Activated T-cell treated with anti-CD3 and anti-CD28 coated beads for 48 hours (primary cell): ENCODE measurements at regions not wholly inside any gene's neighbourhood (a gene's known extent, or its start where the extent isn't known, plus 50 kb on each side); places are given as distances from the start of the nearest gene placed in this dataset.
A peak's percentile ranks its signal among the peaks of the same experiment; 100 is the strongest.

ENCODE experiments used
- DNase-seq: peaks from one replicate; pipeline ENCODE4 v3.0.0-alpha.2; 2020; ENCODE audit warnings: low read depth

GRCh38 chr4:53688186-53688790 is 97.0 kb upstream of the LNX1 start:
- DNase-seq: peak; percentile 31

GRCh38 chr4:53686521-53686920 is 95.2 kb upstream of the LNX1 start:
- no peak for DNase-seq

- DNase-seq: no peak
These were observed 93.1 kb upstream of the LNX1 start for GRCh38 chr4:53684136-53685130.

- DNase-seq: no peak
These were observed 91.6 kb upstream of the LNX1 start for GRCh38 chr4:53682908-53683307.

- no peak for DNase-seq
These were observed 90.9 kb upstream of the LNX1 start for GRCh38 chr4:53682196-53682595.

GRCh38 chr4:53680598-53680997 is 89.3 kb upstream of the LNX1 start:
- no peak for DNase-seq

GRCh38 chr4:53680168-53680567 is 88.9 kb upstream of the LNX1 start:
- no peak for DNase-seq

- DNase-seq: no peak
These were observed 85.2 kb upstream of the LNX1 start for GRCh38 chr4:53676402-53676871.

GRCh38 chr4:53674903-53675302 is 83.6 kb upstream of the LNX1 start:
- DNase-seq: no peak

DNA sequence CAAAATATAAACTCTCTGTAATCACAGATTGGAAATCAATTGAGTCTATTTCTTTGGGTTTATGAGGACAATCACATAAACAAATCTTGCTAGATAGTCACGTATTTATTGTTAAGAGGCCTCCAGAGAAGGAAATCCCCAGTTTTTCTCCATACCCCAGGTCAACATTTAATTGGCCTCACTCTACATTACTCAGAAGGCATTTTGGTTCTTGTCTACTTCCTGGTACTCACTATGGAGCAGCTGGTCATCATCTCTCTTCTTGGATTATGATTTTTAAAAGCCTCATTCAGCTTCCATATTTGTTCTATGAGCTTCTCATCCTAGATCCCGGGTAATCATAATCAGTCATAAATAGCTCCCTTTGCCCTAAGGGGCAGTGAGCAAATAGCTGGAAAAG is 81.6 kb upstream of the LNX1 start:
- no peak for DNase-seq

DNA sequence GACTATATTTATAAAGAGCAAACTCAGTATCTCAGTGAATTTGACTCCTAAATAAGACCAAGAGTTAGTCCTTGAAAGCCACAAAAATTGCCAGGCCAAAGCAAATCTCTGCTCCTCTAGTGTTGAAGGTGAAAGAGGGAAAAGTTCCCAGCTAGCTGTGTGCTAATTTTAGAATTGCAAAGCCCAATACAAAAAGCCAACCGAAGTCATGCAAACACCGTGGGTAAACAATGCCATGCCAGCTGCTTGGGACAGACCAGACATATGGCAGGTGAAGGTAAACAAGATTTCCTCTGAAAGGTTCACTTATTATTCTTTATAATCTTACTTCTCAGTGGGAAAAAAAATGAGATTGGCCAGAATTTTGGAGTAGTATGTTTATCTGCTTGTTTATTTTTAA is 80.5 kb upstream of the LNX1 start:
- no peak for DNase-seq

- no peak for DNase-seq
These were observed 68.5 kb upstream of the LNX1 start for GRCh38 chr4:53659737-53660136.

DNA sequence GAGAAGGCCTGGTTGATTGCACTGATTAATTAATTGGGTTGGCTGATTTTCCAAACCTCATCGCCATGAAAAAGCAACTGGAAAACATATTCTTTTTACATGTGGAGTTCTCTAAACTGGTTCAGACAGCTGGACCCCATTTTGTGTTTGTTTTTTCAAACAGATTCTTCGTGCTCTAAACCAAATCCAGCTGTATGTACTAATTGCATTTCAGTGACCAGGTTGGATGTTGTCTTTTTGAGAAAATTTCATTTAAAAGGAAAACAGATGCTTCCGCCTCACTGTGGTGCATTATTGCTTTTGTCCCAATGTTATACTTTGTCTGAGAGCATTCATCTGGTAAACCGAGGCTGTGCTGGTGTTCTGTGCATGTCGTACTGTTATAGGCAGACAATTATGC is 67.8 kb upstream of the LNX1 start:
- no peak for DNase-seq

GRCh38 chr4:53658029-53658428 is 66.7 kb upstream of the LNX1 start:
- DNase-seq: no peak

DNA sequence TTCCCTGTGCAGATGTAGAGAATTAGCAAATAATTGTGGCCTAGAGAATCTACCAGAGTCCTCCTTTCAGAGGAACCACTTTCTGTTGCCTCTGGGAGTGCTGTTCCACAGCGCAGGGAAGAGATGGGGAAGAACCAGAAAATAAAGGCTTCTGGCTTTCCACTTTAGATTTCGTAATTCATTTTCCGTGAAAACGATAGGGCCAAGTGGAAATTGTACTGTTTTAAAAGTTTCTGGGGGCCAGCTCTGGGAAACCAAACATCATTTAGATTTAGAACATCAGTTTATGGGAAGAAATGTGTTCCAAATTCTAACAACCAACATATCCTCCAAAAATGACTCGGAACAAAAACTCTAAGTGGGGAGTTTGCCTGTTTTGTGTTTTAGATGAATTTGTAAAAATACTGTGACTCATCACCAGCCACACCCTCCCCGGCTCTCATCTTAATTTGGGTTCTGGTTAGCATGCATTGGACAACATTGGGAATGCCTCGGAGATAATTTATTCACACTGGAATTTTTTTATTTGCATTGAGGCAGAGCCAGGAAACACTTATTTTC is 65.2 kb upstream of the LNX1 start:
- no peak for DNase-seq

DNA sequence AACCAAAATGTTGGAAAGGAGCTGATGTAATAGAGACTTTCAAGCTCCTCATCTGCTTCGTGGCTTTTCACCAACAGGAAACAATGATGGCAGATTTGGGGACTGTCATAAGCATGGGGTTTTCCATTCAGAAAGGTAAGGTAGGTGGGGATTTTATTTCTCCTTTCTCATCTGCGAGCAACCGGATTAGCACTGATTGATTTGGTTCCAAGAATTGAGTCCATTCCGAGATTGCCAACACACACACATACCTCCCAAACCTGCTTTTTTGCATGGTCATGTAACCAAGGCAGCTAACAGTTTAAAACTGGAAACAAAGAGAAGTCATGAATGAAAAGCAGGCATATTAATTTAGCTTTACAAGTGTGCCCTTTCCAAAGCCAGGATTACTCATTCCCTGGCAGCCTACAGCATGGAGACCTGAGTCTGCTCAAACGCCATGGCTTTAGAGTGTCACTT is 63.0 kb upstream of the LNX1 start:
- no peak for DNase-seq

DNA sequence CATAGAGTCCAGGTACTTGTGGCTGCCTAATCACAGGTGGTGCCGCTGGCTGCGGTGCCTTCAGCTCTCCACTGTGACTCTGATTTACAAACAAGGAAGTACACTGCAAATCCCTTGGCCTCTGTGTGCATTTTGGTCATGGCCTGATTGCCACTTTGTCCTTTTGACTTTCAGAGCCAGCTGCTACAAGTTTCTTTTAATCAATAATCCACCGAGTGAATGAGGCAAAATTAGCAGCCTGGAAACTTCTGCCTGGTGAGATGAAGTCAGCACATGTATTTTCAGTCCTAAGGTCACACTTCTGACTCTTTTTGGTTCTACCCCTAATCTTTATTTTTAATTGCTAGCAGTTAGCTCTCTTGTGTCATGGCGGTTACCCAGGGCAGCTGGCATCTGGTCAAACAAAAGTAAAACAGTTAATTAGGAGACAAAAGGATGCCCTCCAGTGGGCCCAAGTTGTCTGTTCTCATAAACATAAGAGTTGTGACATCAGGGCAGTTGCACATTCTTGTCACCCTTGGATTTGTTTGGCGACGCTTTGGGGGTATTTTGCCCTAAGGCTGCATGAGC is 62.3 kb upstream of the LNX1 start:
- no peak for DNase-seq

DNA sequence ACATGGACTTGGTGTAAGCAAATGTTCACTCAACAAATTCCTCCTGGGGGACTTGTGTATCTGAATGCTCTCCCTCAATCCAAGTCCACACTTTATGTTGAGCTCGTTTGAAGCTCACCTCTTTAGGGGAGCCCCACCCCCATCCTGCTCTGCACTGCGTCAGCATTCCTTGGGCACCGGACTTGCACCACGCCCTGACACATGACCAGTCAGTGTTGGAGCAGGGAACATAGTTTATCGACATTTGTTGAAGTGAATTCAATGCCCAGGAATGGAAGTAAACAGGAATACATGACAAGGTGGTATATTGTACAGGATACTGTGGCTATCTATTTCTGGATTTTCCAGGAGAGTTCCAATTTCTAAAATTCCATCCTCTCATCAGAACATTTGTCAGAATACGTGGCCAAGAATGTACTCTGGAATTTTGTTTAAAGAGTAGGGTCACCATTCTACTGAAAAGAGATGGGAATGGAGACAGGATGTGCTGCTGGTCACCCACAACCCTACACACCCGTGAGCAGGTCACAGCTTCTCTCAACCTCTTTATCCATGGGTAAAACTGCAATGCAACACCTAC is 60.0 kb upstream of the LNX1 start:
- DNase-seq: no peak

DNA sequence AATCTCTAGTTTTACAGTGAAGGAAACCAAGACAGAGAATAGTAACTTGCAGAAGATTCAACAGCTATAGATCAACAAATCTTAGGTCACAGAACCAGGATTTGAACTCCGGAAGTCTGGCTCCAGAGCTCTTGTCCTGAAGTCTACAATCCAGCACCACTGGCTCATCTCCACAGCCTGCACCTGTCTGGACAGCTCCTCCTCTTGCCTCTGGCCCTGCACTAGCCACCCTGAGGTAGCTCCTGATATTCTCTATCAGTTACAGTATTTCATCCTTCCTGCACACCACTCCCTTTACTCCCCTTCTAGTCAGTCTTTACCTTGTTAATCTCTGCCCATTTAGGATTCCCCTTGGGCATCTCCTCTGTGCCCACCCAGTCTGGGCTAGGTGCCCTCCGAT is 58.1 kb upstream of the LNX1 start:
- no peak for DNase-seq

GRCh38 chr4:53647547-53647946 is 56.3 kb upstream of the LNX1 start:
- DNase-seq: no peak

GRCh38 chr4:53646795-53647194 is 55.5 kb upstream of the LNX1 start:
- DNase-seq: no peak

DNA sequence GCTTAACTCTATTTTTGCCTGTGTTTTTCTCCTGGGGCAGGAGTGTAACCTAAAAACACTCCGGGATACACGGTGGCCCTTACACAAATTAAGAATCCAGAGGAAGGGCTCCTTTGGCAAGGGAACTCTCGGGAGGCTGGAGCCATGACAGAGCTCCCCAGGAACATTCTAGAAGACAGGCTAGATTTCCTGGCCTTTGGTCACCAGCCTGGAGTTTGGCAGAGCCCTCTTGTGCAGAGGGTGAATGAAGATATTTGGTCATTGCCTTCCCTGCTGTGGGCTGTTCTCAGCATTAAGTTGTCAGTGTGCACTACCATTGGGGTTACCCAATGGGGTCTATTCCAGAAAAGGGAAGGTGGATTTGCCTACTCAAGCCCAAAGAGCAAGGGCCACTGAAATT is 53.8 kb upstream of the LNX1 start:
- no peak for DNase-seq
